MV-4-11 (cell line): ENCODE measurements at regions not wholly inside any gene's neighbourhood (a gene's known extent, or its start where the extent isn't known, plus 50 kb on each side); places are given as distances from the start of the nearest gene placed in this dataset.
A peak's percentile ranks its signal among the peaks of the same experiment; 100 is the strongest.
"Not testable (repeated sequence)": the region's sequence is repeated elsewhere in the genome, so short reads cannot be mapped to it uniquely, and the experiment has no call there.

Source experiments
- DNase-seq: peaks from one replicate; lab custom pipeline; 2025; lab: John Stamatoyannopoulos, UW

DNA sequence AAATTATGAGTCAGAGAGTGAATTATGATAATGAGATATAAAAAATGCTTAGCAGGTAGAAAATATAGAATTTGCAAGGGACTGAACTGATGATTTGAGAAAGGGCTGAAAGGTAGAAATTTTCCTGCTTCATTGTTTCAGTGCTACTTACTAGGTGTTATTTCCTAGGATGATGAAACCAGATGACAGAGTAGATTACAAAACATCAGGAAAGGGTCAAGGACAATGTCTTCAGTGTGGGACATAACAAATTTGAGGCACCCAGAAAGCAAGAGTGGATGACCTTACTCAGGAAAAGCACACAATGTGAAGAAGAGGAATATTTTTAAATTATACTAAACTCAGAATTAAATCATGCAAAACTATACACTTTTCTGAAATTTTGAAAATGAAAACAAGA, 102.1 kb downstream of the SHCBP1 start:
- DNase-seq: no peak

DNA sequence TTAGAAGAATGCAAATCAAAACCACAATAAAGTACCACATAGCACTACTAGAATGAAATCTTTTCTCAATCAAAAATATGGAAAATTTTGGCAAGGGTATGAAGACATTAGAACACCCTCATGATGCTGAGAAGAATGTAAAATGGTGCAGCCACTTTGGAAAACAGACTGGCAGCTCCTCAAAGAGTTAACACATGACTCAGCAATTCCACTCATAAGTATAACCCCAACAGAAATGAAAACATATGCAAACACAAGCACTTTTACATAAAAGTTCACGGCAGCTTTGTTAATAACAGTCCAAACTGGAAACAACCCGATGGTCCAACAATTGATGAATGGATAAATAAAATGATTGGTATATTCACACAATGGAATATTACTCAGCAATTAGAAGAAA, 124.5 kb downstream of the SHCBP1 start:
- DNase-seq: no peak

DNA sequence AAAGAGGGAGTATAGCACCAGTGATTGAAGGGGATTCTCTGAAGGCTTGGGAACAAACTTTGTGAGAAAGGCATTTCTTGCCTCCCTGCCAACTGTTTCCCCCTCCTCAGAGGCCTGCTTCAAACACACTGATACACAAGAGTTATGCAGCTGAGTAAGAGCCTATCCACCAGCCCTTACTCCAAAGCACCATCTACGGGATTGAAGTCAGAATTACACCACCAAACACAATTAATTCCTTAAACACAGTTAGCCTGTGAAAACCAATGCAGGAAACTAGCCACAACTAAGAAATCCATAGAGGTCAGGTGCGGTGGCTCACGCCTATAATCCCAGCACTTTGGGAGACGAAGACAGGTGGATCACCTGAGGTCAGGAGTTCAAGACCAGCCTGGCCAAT, 138.3 kb downstream of the SHCBP1 start:
- DNase-seq: peak; percentile 10

DNA sequence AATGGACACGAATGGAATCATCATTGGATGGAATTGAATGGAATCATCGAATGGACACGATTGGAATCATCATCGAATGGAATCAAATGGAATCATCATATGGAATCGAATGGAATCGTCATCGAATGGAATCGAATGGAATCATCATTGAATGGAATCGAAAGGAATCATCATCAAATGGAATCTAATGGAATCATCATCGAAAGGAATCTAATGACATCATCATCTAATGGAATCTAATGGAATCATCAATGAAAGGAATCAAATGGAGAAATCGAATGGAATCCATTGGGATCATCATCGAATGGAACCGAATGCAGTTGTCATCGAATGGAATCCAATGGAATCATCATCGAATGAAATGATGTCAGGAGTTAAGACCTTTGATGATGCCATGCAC, 154.9 kb downstream of the SHCBP1 start:
- DNase-seq: no peak

DNA sequence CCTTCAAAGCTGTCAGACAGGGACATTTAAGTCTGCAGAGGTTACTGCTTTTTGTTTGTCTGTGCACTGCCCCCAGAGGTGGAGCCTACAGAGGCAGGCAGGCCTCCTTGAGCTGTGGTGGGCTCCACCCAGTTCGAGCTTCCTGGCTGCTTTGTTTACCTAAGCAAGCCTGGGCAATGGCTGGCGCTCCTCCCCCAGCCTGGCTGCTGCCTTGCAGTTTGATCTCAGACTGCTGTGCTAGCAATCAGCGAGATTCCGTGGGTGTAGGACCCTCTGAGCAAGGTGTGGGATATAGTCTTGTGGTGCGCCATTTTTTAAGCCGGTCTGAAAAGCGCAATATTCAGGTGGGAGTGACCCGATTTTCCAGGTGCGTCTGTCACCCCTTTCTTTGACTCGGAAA, 166.4 kb downstream of the SHCBP1 start:
- not testable (repeated sequence) for DNase-seq

DNA sequence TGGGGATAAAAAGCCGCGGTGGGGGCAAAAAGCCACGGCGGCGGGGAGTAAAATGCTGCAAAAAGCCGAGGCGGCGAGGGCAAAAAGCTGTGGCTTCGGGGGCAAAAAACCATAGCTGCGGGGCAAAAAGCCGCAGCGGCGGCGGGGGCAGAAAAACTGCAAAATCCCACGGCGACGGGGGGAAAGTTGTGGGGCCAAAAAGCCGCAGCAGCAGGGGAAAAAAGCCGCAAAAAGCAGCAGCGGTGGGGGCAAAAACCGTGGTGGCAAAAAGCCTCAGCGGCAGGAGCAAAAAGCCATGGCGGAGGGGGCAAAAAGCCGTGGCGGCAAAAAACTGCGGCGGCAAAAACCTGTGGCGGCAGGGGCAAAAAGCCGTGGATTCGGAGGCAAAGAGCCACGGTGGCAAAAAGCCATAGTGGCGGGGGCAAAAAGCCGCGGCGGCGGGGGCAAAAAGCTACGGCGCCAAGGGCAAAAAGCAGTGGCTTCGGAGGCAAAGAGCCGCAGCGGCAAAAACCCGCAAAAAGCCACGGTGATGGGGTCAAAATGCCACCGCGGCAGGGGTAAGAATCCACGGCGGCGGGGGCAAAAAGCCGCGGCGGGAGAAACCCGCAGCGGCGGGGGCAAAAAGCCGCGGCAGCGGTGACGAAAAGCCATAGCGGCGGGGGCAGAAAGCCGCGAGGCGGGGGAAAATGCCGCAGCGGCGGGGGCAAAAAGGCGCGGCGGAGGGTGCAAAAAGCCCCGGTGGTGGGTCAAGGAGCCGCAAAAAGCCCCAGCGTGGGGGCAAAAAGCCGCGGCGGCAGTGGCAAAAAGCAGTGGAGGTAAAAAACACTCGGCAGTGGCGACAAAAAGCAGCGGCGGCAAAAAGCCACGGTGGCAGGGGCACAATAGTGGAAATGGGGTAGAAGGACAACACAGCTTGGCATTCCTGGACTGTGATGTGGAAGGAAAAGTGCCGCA, 192.8 kb downstream of the SHCBP1 start:
- DNase-seq: no peak

DNA sequence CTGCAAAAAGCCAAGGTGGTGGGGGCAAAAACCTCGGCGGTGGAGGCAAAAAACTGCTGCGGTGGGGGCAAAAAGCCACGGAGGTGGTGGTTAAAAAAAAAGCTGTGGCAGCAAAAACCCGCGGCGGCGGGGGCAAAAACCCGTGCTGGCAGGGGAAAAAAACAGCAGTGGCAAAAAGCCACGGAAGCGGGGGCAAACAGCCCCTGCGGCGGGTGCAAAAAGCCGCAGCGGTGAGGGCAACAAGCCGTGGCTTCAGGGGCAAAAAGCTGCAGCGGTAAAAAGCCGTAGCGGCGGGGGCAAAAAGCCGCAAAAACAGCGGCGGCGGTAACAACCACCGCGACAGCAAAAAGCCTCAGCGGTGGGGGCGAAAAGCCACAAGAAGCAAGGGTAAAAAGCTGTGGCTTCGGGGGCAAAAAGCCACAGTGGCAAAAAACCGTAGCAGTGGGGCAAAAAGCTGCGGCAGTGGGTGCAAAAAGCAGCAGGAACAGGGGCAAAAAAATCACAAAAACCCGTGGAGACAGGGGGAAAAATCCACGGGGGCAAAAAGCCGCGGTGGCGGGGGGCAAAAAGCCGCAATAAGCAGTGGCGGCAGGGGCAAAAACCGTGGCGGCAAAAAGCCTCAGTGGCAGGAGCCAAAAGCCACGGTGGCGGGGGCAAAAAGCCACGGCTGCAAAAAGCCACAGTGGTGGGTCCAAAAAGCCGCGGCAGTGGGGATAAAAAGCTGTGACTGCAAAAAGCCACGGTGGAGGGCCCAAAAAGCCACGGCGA, 193.7 kb downstream of the SHCBP1 start:
- no peak for DNase-seq

DNA sequence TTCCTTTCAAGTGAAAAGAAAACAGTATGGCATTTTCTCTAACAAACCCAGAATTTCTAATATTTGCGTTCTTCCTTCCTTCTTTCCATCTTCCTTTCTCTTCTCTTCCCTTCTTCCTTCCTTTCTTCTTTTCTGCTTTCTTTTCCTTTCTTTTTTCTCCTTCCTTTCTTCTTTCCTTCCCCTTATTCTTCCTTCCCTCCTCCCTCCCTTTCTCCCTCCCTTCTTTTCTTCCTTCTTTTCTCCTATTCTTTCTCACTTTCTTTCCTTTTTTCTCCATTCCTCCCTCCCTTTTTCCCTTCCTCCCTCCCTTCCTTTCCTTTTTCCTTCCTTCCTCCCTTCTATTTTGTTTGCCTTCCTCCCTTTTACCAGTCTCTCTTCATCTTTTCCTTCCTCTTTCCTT, 194.8 kb downstream of the SHCBP1 start:
- no peak for DNase-seq

DNA sequence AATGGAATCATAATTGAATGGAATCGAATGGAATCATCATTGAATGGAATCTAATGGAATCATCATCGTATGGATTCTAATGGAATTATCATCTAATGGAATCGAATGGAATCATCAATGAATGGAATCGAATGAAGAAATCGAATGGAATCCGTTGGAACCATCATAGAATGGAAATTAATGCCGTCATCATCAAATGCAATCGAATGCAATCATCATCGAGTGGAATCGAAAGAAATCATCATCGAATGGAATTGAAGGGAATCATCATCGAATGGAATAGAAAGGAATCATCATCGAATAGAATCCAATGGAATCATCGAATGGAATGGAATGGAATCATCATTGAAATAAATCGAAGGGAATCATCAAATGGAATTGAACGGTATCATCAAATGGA, 217.2 kb downstream of the SHCBP1 start:
- no peak for DNase-seq

DNA sequence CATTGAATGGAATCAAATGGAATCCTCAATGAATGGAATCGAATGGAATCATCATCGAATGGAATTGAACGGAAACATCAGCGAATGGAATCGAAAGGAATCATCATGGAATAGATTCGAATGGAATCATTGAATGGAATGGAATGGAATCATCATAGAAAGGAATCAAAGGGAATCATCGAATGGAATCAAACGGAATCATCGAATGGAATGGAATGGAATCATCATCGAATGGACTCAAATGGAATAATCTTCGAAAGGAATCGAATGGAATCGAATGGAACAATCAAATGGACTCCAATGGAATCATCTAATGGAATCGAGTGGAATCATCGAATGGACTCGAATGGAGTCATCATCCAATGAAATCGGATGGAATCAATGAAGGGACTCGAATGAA, 222.6 kb downstream of the SHCBP1 start:
- not testable (repeated sequence) for DNase-seq

DNA sequence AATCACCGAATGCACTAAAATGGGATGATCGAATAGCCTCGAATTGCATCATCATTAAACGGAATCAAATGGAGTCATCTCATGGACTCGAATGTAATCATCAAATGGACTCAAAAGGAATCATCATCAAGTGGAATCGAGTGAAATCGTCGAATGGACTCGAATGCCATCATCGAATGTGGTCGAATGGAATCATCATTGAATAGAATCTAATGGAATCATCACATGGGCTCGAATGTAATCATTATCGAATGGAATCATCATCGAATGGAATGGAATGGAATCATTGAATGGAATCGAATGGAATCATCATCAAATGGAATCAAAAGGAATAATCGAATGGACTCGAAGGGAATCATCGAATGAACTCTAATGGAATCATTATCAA, 224.3 kb downstream of the SHCBP1 start:
- DNase-seq: not testable (repeated sequence)

DNA sequence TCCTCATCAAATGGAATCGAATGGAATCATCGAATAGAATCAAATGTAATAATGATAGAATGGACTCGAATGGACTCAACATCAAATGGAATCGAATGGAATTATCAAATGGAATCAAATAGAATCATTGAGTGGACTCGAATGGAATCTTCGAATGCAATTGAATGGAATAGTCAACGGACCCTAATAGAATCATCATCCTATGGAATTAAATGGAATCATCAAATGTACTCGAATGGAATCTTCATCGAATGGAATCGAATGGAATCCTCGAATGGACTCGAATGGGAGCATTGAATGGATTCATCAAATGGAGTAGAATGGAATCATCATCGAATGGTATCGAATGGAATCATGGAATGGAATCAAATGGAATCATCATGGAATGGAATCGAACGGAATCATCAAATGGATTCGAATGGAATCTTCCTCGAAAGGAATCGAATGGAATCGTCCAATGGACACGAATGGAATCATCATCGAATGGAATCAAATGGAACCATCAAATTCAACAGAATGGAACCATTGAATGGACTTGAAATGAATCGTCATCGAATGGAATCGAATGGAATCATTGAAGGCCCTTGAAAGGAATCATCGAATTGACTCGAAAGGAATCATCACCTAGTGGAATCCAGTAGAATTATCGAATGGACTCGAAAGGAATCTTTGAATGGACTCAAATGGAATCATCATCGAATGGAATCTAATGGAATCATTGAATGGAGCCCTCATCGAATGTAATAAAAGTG, 224.9 kb downstream of the SHCBP1 start:
- not testable (repeated sequence) for DNase-seq

DNA sequence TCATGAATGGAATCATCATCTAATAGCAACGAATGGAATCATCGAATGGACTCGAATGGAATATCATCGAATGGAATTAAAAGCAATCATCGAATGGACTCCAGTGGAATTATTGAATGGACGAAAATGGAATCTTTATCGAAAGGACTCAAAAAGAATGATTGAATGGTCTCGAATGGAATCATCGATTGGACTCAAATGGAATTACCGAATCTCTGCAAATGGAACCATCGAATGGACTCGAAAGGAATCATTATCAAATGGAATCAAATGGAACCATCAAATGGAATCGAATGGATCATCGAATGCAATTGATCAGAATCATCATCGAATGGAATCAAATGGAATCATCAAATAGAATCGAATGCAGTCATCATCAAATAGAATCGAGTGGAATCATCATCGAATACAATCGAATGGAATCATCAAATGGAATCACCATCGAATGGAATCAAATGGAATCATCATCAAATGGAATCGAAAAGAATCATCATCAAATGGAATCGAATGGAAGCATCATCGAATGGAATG, 225.7 kb downstream of the SHCBP1 start:
- not testable (repeated sequence) for DNase-seq

DNA sequence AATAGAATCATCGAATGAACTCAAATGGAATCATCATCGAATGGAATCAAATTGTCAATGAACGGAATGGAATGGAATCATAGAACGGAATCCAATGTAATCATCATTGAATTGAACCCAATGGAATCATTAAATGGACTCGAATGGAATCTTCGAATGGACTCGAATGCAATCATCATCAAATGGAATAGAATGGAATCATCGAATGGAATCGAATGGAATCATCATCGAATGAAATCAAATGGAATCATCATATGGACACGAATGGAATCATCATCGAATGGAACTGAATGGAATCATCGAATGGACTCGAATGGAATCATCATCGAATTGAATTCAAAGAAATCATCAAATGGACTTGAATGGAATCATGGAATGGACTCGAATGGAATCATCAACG, 226.2 kb downstream of the SHCBP1 start:
- DNase-seq: not testable (repeated sequence)

DNA sequence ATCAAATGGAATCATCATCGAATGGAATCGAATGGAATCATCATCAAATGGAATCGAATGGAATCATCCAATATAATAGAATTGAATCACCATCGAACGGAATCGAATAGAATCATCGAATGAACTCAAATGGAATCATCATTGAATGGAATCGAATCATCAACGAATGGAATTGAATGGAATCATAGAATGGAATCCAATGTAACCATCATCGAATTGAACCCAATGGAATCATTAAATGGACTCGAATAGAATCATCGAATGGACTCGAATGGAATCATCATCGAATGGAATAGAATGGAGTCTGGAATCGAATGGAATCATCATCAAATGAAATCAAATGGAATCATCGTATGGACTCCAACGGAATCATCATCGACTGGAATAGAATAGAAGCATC, 227.0 kb downstream of the SHCBP1 start:
- not testable (repeated sequence) for DNase-seq

DNA sequence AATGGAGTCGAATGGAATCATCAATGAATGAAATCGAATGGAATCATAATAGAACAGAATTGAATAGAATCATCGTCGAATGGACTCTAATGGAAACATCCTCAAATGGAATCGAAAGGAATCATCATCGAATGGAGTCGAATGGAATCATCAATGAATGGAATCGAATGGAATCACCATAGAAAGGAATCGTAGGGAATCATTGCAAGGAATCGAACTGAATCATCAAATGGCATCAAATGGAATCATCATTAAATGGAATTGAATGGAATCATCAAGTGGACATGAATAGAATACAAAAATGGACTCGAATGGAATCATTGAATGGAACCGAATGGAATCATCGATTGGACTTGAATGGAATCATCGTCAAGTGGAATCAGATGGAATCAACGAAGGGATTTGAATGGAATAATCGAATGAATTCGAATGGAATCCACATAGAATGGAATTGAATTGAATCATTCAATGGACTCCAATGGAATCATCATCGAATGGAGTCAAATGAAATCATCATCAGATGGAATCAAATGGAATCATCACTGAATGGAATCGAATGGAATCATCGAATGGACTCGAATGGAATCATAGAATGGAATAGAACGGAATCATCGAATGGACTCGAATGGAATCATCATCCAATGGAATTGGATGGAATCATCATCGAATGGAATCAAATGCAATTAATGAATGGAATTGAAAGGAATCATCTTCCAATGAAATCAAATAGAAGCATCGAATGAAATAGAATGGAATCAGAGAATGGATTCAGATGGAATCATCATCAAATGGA, 228.1 kb downstream of the SHCBP1 start:
- DNase-seq: not testable (repeated sequence)

DNA sequence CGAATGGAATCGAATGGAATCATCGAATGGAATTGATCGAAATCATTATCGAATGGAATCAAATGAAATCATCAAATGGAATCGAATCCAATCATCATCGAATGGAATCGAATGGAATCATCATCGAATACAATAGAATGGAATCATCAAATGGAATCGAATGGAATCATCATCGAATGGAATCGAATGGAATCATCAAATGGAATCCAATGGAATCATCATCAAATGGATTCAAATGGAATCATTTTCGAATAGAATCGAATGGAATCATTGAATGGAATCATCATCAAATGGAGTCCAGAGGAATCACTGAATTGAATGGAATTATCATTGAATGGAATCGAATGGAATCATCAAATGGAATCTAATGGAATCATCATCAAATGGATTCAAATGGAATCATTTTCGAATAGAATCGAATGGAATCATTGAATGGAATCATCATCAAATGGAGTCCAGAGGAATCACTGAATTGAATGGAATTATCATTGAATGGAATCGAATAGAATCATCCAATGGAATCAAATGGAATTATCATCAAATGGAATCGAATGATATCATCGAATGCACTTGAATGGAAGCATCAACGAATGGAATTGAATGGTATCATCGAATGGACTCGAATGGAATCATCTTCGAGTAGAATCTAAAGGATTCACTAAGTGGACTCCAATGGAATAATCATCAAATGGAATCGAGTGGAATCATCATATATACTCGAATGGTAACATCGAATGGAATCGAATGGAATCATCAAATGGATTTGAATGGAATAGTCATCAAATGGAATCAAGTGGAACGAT, 230.3 kb downstream of the SHCBP1 start:
- DNase-seq: not testable (repeated sequence)

DNA sequence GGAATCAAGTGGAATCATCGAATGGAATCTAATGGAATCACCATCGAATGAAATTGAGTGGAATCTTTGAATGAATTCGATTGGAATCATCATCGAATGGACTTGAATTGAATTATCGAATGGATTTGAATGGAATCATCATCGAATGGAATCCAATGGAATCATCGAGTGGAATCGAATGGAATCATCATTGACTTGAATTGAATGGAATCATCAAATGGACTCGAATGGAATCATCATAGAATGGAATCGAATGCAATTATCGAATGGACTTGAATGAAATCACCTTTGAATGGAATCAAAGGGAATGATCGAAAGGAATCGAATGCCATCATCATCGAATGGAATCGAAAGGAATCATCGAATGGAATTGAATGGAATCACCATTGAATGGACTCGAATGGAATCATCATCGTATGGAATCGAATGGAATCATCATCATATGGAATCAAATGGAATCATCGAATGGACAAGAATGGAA, 231.6 kb downstream of the SHCBP1 start:
- DNase-seq: not testable (repeated sequence)

DNA sequence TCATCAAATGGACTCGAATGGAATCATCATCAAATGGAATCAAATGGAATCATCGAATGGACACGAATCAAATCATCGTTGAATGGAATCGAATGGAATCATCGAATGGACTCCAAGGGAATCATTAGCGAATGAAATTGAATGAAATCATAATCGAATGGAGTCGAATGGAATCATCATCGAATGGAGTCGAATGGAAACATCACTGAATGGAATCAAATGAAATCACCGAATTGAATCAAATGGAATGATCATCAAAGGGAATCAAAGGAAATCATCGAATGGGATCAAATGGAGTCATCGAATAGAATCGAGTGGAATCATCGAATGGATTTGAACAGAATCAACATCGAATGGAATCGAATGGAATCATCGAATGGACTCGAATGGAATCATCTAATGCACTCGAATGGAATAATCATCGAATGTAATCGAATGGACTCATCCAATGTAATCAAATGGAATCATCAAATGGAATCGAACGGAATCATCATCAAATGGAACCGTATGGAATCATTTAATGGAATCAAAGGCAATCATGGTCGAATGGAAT, 232.2 kb downstream of the SHCBP1 start:
- DNase-seq: not testable (repeated sequence)

DNA sequence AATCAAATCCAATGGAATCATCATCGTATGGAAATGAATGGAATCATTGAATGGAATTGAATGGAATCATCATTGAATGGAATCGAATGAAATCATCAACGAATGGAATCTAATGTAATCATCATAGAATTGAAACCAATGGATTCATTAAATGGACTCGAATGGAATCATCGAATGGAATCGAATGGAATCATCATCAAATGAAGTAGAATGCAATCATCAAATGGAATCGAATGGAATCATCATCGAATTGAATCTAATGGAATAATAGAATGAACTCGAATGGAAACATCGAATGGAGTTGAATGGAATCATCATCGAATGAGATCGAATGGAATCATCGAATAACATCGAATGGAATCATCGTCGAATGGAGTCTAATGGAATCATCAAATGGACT, 232.8 kb downstream of the SHCBP1 start:
- DNase-seq: not testable (repeated sequence)
